Breast epithelium (tissue), 4 donors: ENCODE measurements at regions not wholly inside any gene's neighbourhood (a gene's known extent, or its start where the extent isn't known, plus 50 kb on each side); places are given as distances from the start of the nearest gene placed in this dataset.

ENCODE experiments used
- DNase-seq, 2 donors: peaks; one replicate each; pipeline ENCODE4 v3.0.0-alpha.2; 2019; ENCODE audit warnings: low spot score in 2 of 2
- H3K27ac ChIP-seq, 2 donors: fragments of 200-600 bp; sonication (generic) in 1 of 2; one replicate each; pipeline ENCODE4 v1.5.1; 2016 to 2019; ENCODE audit warnings: mild to moderate bottlenecking in 1 of 2
- H3K27me3 ChIP-seq, 2 donors: fragments of 200-600 bp; sonication (generic) in 1 of 2; one replicate each; pipeline versions ENCODE4 v1.5.1 to v1.6.0; 2017 to 2019; ENCODE audit warnings: control low read depth in 1 of 2, mild to moderate bottlenecking in 1 of 2
- H3K36me3 ChIP-seq: fragments of 200-600 bp; one replicate; pipeline ENCODE4 v1.5.1; 2019
- H3K4me1 ChIP-seq, 2 donors: fragments of 200-600 bp; sonication (generic); one replicate each; pipeline ENCODE4 v1.5.1; 2016 to 2019; ENCODE audit warnings: control low read depth in 1 of 2
- H3K4me3 ChIP-seq, 3 donors: fragments of 200-600 bp; sonication (generic); 1 replicate in 2 of 3; 2 replicates in 1 of 3; pipeline ENCODE4 v1.5.1; 2016 to 2019; ENCODE audit warnings: mild to moderate bottlenecking in 3 of 3, moderate library complexity in 2 of 3
- H3K9me3 ChIP-seq, 2 donors: fragments of 200-600 bp; sonication (generic) in 1 of 2; one replicate each; pipeline ENCODE4 v1.5.1; 2016 to 2019; ENCODE audit warnings: control low read depth in 1 of 2
- CTCF ChIP-seq, 3 donors: fragments of 450-650 bp; IDR thresholded peaks; one replicate each; pipeline ENCODE4 v1.5.1; 2016 to 2017; ENCODE audit warnings: antibody characterized with exemption in 3 of 3, mild to moderate bottlenecking in 3 of 3, moderate library complexity in 3 of 3
- POLR2A ChIP-seq: fragments of 450-650 bp; IDR thresholded peaks from one replicate; pipeline ENCODE4 v1.6.1; 2016; ENCODE audit warnings: antibody characterized with exemption, mild to moderate bottlenecking, moderate library complexity
- POLR2AphosphoS5 ChIP-seq, 3 donors: sonication (generic); formaldehyde crosslinking; IDR thresholded peaks; one replicate each; pipeline ENCODE4 v1.6.1; 2017; ENCODE audit warnings: antibody characterized with exemption in 3 of 3
- intact Hi-C: fragments of 100-400 bp; cut with DNase I; formaldehyde crosslinking; loops from one replicate; pipeline ENCODE4 v1.15.1; 2023; ENCODE audit warnings: low total_unique reads

DNA sequence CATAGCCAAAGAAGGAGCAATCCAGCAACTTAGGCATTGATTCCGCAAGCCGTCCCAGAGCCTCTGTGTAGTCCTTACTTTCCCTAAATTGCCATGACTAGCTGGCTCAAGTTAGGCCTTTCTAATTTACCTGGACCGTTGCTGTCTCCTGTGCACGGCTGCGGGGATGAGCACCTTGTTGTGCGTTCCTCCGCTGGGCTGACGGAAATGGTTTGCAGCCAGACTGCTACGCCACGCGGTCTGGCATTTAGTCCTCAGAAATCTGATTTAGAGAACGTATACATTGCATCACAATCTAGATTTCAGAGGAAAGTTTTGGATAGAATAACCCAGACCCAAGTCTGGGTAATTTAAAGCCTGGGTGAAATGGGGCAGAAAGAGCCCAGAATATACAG, 133.2 kb upstream of the ARHGAP5 start:
- Histone ChIP-seq H3K27ac (no peak overlapping the region), H3K27me3 (no peaks in the 10 kb centered on the region), H3K36me3 (no peaks in the 10 kb centered on the region), H3K9me3 (no peaks in the 10 kb centered on the region), H3K4me3 (no peak overlapping the region), H3K4me1 (no peaks in the 10 kb centered on the region)
- TF ChIP-seq CTCF (IDR thresholded peaks at IDR 0.05) (no peak), POLR2AphosphoS5 (IDR thresholded peaks at IDR 0.05) (no peak), POLR2A (no peak)
- intact Hi-C loops: no loop called here
- DNase-seq: no peak

DNA sequence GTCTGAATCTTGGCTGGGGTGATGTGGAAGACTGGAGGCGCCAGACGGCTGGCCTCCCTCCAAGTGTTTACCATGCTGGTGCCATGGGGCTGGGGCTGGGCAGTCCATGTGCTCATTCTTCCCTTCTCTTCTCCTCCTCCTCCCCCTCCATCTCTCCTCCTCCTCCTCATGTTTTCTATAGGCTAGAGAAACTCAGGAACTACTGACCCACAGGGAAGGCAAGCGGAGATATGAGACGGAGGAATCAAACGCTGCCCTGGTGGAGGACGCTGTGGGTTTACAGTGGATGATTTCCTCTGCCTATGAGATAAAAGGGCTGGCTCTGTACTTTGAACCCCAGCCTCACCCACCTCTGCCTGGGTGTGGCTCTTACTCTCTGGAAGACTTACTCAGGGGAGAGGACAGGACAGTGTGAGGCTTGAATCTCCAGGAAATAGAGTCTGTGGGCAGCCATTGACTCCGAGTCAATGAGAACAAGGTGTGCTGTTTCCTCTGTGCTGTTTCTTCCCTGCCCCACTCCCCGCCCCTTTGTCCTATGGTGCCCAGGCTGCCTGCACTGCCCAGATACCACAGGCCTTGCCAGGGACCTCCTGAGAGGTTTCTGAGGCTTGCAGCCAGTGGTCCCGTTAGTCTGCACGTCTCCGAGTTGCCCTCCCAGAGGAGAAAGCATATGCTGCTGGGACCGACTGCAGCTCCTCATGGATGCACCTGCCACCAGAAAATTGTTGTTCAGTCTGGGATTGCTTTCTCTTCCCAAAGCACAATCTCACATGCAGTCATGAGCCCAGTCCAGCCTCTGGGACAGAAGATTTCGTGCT, 132.6 kb upstream of the ARHGAP5 start:
- no peaks in the 10 kb centered on the region for H3K4me1 ChIP-seq
- no peaks in the 10 kb centered on the region for H3K36me3 ChIP-seq
- no peaks in the 10 kb centered on the region for H3K9me3 ChIP-seq
- no peak overlapping the region for H3K4me3 ChIP-seq
- TF ChIP-seq POLR2AphosphoS5 (IDR thresholded peaks at IDR 0.05): no peak
- no peak overlapping the region for H3K27ac ChIP-seq
- no peaks in the 10 kb centered on the region for H3K27me3 ChIP-seq
- DNase-seq: no peak
- intact Hi-C loops: no loop called here

DNA sequence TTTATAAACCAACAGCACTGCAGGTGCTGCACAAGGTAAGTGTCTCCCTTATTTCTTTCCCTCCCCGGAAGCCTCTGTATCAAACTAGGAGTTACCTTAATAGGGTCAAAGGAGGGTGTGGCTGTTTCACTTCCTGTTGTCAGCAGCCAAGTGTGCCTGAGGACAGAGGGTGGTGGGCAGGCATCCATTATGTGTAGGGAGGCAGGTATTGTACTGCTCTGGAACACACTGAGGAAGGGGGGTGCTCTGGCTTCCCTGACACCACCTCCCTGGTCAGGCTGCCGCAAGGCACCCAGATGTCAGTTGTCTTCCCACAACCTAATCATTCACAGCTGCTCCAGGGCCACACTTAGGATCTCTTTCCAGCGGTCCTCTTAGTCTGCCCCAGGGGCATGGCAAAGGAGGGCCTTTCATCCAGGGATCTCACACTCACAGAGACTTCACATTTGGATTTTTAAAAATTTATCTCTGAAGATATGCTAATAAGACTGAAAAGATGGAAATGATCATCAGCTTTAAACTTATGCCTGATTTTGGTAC, 132.0 kb upstream of the ARHGAP5 start:
- Histone ChIP-seq H3K9me3 (no peaks in the 10 kb centered on the region), H3K4me1 (no peaks in the 10 kb centered on the region), H3K27me3 (no peaks in the 10 kb centered on the region), H3K36me3 (no peaks in the 10 kb centered on the region), H3K4me3 (no peak overlapping the region), H3K27ac (no peak overlapping the region)
- DNase-seq: no peak
- intact Hi-C loops: no loop called here
- no peak for TF ChIP-seq CTCF (IDR thresholded peaks at IDR 0.05)
- TF ChIP-seq POLR2AphosphoS5 (IDR thresholded peaks at IDR 0.05): no peak
- TF ChIP-seq POLR2A: no peak

GRCh38 chr14:31945701-31946100, 131.4 kb upstream of the ARHGAP5 start:
- Histone ChIP-seq H3K27me3 (no peaks in the 10 kb centered on the region), H3K9me3 (no peaks in the 10 kb centered on the region), H3K36me3 (no peaks in the 10 kb centered on the region), H3K4me3 (no peak overlapping the region), H3K4me1 (no peaks in the 10 kb centered on the region), H3K27ac (no peak overlapping the region)
- intact Hi-C loops: no loop called here
- no peak for DNase-seq
- no peak for TF ChIP-seq POLR2AphosphoS5 (IDR thresholded peaks at IDR 0.05)
- no peak for TF ChIP-seq POLR2A
- no peak for TF ChIP-seq CTCF (IDR thresholded peaks at IDR 0.05)

DNA sequence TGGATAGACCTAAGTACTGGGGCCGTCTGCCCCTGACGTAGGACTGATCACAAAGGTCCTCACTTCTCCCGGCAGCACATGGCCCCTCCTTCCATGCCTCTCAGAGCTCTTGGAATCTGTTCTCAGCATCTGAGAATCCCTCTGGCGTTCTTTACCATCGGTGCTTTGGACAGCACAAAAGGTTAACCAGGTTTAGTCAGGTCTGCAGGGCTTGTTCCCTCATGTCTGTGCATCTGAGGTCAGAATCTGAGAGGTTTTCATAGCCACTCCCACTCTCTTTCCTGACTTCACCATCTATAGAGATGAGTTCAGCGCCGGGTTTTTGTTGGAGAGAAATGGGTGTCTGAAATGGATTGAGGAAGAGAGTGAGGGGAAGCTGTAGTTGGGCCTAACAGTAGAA, 130.0 kb upstream of the ARHGAP5 start:
- no peaks in the 10 kb centered on the region for H3K27me3 ChIP-seq
- no peak for TF ChIP-seq CTCF (IDR thresholded peaks at IDR 0.05)
- TF ChIP-seq POLR2A: no peak
- TF ChIP-seq POLR2AphosphoS5 (IDR thresholded peaks at IDR 0.05): no peak
- H3K4me1 ChIP-seq: no peaks in the 10 kb centered on the region
- peak overlapping the region in 1 of 2 donors; percentile 12 for H3K27ac ChIP-seq
- intact Hi-C loops: no loop called here
- no peak overlapping the region for H3K4me3 ChIP-seq
- no peak for DNase-seq
- H3K9me3 ChIP-seq: no peaks in the 10 kb centered on the region
- no peaks in the 10 kb centered on the region for H3K36me3 ChIP-seq
